GM13976 (cell line): ENCODE measurements at regions not wholly inside any gene's neighbourhood (a gene's known extent, or its start where the extent isn't known, plus 50 kb on each side); places are given as distances from the start of the nearest gene placed in this dataset.

Experiments
- DNase-seq: peaks from one replicate; pipeline ENCODE4 v3.0.0; 2012; ENCODE audit warnings: low spot score
- CTCF ChIP-seq: IDR thresholded peaks from 2 replicates; pipeline ENCODE4 v1.5.1; 2012; ENCODE audit warnings: borderline replicate concordance, mild to moderate bottlenecking; ENCODE audit not compliant: insufficient read depth; ENCODE audit errors: extremely low read depth, missing control alignments, control extremely low read depth
- in situ Hi-C: fragments of 300-500 bp; cut with MboI; formaldehyde crosslinking; loops from one replicate; pipeline ENCODE4 v1.12.0; 2022; ENCODE audit warnings: low sequenced_read_pairs, mixed read lengths, inconsistent platforms; ENCODE audit not compliant: unreplicated experiment

DNA sequence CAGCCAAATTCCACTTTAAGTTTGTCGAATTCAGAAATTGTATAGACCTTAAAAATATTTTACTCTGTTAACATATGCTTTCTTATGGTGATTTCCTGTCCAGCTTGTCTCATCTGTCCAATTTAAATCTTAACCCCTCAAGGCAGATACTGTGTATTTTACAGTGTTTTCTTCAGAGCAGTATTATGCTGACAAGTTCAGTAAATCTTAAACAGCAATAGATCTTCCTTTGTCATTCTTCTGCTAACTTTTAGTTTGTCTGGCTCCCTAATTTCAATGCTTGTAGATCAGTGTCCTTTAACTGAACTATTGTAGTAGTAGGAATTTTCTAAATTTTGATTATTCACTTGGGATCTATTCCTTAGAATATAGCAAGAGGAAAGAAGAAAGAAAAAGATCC is 52.8 kb upstream of the MEIS1 start:
- in situ Hi-C loops, result no loop called here
- TF ChIP-seq CTCF, result no peak
- no peak for DNase-seq

DNA sequence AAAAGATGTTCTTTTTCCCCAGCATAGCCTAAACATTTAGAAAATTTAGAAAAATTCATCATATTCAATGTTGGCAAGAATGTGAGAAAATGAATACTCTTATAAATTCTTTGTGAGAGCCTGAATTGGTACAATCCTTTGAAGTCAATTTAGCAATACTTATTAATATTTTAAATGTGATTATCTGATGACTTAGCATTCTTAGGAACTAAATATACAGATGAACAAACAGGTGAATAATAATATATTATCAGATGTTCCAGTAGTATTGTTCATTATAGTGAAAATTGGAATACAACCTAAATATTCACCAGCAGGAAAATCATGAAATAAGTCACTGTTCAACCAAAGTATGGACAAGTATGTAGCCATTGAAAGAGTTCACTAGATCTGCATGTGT is 55.5 kb upstream of the MEIS1 start:
- in situ Hi-C loops, result no loop called here
- no peak for DNase-seq

GRCh38 chr2:66377832-66378231 is 57.1 kb upstream of the MEIS1 start:
- in situ Hi-C loops, result no loop called here
- no peak for TF ChIP-seq CTCF
- DNase-seq, result no peak

More for the DNA sequence above, 55.5 kb upstream of the MEIS1 start:
- TF ChIP-seq CTCF, result no peak

GRCh38 chr2:66370824-66371223 is 64.1 kb upstream of the MEIS1 start:
- in situ Hi-C loops, result no loop called here
- no peak for TF ChIP-seq CTCF

GRCh38 chr2:66366619-66367018 is 68.3 kb upstream of the MEIS1 start:
- no peak for DNase-seq
- in situ Hi-C loops, result no loop called here
- TF ChIP-seq CTCF, result no peak

More at GRCh38 chr2:66370824-66371223, 64.1 kb upstream of the MEIS1 start:
- no peak for DNase-seq

- TF ChIP-seq CTCF, result no peak
- no peak for DNase-seq
- in situ Hi-C loops, result no loop called here
Observed at GRCh38 chr2:66364495-66365333, 70.2 kb upstream of the MEIS1 start.

- in situ Hi-C loops, result no loop called here
- TF ChIP-seq CTCF, result no peak
- no peak for DNase-seq
Observed at GRCh38 chr2:66362701-66363100, 72.2 kb upstream of the MEIS1 start.
